ENCODE measurements at regions not wholly inside any gene's neighbourhood (a gene's known extent, or its start where the extent isn't known, plus 50 kb on each side); places are given as distances from the start of the nearest gene placed in this dataset.

GRCh38 chr13:104160536-104160935 lies 1094.3 kb upstream of the SLC10A2 start:
- TF ChIP-seq POLR2A (IDR thresholded peaks at IDR 0.05; ENCODE audit: low read depth, low read length) (no peak), TAF1 (IDR thresholded peaks at IDR 0.05; ENCODE audit: borderline replicate concordance, low read depth, low read length) (no peak), POLR2AphosphoS5 (IDR thresholded peaks at IDR 0.05; ENCODE audit: low read depth, low read length) (no peak)

Measured in GM12892 (cell line).